DMS53 treated with DMSO at 0.1 percent for 48 hours (cell line): ENCODE measurements at regions not wholly inside any gene's neighbourhood (a gene's known extent, or its start where the extent isn't known, plus 50 kb on each side); places are given as distances from the start of the nearest gene placed in this dataset.

Experiments
- DNase-seq: peaks from one replicate; lab custom pipeline; 2025; ENCODE audit not compliant: unreplicated experiment; lab: John Stamatoyannopoulos, UW

DNA sequence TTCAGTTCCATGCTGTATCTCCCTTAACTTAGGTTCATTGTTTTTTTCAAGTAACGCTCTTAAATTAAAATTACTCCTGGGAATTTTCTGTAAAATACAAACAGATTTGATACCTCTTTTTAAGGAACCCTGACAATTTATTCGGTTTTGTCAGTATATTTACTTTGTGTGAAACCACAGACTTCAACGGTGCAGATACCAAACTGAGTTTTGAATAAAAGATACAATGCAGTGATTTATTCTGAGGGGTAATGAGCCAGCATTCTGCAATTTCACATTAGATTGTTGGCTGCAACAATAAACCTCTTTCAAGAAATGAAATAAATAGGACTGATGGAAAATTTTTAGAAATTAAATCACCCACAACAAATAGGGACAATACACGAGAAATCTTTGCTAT is 308.6 kb upstream of the EDIL3 start:
- no peak for DNase-seq

- no peak for DNase-seq
Measured at GRCh38 chr5:84688566-84688965, 303.9 kb upstream of the EDIL3 start.

DNA sequence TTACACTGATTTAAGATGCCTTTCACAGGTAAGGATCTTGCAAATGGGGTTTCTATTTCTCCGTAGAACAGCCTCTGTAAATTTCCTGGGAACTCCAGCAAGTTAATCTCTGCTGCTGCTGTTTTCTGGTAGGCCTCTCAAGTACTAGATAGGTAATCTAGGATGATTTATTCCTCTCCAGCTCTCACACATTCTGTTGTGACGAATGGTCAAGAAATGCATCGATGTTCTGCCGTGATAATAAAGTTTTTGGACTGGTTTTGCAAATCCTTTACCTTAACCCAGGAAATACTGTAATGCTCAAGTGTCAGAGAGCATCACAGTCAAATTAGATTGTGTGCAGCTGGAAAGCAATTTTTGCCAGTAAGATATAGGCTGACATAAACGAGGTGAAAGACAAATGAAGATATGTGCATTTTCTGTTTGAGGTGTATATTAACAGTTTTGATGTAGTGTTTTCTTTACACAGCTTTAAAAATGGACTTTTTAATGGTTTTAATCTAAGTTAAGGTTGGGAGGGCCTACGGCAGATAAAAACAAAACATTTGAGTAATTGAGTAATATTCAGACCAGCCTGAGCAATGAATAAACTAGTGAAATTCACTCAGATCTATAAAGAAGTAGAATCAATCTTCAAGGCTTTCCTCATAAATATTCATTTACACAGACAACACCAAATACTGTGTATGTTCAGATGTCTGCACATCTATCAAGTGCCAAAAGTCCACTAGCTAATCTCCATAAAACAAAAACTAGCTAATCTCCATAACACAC is 300.6 kb upstream of the EDIL3 start:
- no peak for DNase-seq

GRCh38 chr5:84683594-84683993 is 298.9 kb upstream of the EDIL3 start:
- no peak for DNase-seq

- no peak for DNase-seq
Measured at GRCh38 chr5:84682531-84682930, 297.9 kb upstream of the EDIL3 start.

- no peak for DNase-seq
Measured at GRCh38 chr5:84680908-84681307, 296.2 kb upstream of the EDIL3 start.

- no peak for DNase-seq
Measured at GRCh38 chr5:84673785-84674184, 289.1 kb upstream of the EDIL3 start.

DNA sequence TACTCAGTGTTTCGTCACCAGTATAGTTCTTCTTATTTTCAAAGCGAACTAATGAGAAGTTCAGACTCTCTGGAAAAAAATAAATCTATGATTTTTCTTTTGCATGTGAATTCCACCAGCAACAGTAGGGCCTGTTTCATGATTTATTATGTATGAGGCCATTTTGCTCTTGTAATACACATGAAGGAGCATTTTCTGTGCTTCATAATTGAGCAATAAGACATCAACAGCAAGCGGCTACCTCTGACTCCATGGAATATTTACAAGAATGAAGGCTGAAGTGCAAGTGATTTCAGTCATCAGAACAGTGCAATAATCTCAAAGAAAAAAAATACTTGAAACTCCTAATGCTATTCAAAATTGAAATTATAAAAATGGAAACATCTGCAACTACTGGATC is 282.9 kb upstream of the EDIL3 start:
- no peak for DNase-seq

- DNase-seq, result no peak
Measured at GRCh38 chr5:84650429-84650828, 265.7 kb upstream of the EDIL3 start.

DNA sequence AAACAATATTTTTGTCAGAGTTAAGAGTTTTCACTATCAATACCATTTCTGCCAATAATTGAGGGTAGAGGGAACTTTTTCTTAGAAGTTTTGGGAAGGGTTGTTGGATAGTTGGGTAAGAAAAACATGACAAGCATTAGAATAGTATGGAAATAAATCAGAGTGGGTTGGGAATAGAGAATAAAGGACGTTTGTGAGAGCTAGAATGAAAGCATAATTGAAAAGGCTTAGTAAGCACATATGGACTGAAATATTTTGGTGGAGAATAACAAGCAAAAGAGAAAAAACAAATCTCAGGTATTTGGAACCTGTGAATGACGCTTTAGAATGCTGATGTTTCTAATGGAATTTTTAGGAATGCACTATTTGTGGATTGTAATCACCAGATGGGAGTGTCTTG is 262.9 kb upstream of the EDIL3 start:
- no peak for DNase-seq

GRCh38 chr5:84642795-84643194 is 258.1 kb upstream of the EDIL3 start:
- DNase-seq, result no peak

DNA sequence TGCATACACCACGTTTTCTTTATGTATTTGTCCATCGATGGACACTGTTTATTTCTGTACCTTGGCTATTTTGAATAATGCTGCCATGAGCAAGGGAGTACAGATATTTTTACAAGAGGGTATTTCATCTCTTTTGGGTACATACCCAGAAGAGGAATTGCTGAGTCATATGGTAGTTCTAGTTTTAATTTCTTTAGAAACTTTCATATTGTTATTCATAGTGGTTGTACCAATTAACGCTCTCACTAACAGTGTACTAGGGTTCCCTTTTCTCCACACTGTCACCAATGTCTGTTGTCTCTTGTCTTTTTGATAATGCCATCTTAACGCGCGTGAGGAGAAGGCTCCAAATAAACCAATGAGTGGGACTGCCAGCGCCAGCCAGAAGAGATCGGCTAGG is 257.6 kb upstream of the EDIL3 start:
- no peak for DNase-seq

DNA sequence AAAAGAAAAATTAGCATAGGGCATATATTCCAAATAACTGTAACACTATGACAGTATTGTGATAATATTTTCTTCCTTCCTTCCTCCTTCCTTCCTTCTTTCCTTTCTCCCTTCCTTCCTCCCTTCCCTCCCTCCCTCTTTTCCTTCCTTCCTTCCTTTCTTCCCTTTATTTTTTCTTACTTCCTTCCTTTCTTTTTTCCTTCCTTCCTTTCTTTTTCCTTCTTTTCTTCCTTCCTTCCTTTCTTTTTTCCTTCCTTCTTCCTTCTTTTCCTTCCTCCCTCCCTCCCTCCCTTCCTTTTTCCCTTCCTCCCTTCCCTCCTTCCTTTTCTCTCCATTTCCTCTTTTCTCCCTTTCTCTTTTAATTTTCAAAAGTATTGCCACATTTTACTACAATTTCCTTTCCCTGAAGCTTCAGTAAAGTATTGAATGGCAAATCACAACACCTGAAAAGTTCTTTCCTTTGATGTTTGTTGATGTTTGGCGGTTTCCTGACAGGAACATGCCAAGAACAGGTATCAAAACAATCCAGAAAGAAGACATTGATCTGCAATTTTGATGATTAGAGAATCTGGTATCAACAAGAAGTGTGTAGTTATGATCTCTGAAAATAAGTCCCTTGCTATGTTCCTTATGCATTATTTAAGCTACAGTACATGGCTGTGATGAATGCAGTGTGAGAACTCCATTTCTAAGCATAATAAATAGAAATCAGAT is 253.1 kb upstream of the EDIL3 start:
- DNase-seq, result no peak

DNA sequence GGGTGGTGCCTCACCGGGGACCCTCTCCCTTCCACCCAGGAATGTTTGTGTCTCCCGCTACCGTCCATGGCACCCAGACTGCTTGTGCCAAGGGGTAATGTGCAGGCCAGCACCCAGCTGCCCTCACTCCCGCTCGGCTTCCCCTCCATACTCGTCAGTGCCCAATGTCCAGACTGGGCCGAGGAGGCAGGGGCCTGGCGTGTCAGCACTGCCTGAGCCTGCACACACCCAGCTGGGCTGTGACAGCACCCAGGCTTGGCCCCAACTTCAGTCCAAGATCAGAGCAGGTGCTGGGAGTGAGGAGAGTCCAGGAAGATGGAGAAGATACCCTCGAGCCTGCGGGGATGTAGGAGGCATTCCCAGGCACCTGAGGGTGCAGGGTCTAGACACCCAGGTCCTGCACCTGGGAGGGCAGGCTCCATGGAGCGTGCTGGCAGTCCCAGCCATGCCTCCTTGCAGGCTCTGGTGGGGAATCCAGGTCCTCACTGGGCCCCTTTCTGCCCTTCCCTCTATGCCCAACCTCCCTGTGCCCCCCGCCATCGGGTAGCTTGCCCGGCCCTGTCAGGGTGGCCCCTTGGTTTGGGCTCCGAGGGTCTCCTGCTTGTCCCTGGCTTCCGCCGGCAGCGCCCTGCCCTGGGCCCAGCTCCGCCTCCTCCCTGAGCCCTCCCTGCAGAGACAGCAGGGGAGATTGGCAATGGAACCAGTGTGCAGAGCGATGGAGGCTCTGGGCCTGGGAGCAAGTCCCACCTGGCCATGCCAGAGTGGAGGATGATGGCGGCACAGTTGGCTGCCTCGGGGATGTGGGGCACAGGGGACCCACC is 250.8 kb upstream of the EDIL3 start:
- DNase-seq, result no peak

- no peak for DNase-seq
Measured at GRCh38 chr5:84634256-84634655, 249.6 kb upstream of the EDIL3 start.

DNA sequence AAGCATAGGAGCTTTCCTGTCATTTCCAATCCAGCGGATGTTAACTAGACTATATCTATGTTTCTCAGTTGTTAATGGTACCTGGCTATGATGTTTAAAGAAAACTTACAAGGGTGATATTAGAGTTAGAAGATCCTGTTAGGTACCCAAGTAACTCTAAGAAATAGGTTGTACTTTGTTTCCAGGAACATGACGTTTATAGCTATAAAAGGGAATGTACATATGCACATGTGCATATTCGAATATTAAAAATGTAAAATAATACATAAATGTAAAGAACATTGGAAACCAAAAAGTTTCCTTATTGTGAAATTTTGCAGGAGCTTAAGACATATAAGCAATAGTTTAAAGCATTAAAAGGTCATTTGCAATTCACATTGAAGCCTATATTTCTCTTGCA is 247.7 kb upstream of the EDIL3 start:
- DNase-seq, result no peak

DNA sequence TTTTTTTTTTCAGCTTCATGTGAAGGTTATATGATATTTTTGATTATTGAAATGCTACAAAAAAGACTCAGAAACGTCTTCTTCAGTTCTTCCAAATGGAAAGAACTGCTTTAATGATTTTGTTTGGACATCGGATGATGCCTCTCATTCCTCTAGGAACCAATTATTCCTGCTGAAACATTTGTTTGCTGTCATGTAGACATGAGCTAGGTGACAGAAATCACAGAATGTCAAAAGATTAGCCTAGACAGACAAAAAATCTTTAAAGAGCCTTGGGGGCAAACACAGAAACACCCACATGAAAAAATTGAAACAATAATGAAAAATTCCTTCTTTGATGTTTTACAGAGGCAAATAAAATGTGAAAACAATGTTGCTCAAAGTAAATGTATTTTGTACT is 244.2 kb upstream of the EDIL3 start:
- no peak for DNase-seq

GRCh38 chr5:84623019-84623418 is 238.3 kb upstream of the EDIL3 start:
- DNase-seq, result no peak

- no peak for DNase-seq
Measured at GRCh38 chr5:84622461-84622860, 237.8 kb upstream of the EDIL3 start.

DNA sequence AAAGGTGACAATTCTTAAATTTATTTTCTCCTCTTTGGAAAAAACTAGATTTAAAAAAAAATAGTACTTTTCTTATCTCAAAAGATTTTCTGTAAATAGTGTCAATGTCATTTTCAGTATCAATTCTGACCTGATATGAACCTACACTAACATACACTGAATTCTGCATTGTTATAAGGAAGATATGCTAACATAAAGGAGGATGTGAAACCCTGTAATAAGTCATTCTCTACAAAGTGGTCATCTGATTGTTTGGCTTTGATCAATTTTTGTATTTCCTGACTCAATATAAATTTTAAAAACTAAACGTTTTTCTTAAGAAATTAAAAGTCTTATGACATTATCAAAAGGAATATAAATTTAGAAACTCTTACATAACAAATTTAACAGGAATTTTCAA is 233.6 kb upstream of the EDIL3 start:
- no peak for DNase-seq

GRCh38 chr5:84614906-84615305 is 230.2 kb upstream of the EDIL3 start:
- no peak for DNase-seq

- DNase-seq, result no peak
Measured at GRCh38 chr5:84606784-84607183, 222.1 kb upstream of the EDIL3 start.
